ENCODE measurements at regions not wholly inside any gene's neighbourhood (a gene's known extent, or its start where the extent isn't known, plus 50 kb on each side); places are given as distances from the start of the nearest gene placed in this dataset.

GRCh38 chr7:50943482-50943881, 160.8 kb upstream of the GRB10 start:
- TF ChIP-seq CTCF (IDR thresholded peaks at IDR 0.05) (no peak), POLR2A (IDR thresholded peaks at IDR 0.05) (no peak)
